PFSK-1 (cell line): ENCODE measurements at regions not wholly inside any gene's neighbourhood (a gene's known extent, or its start where the extent isn't known, plus 50 kb on each side); places are given as distances from the start of the nearest gene placed in this dataset.

Experiments
- POLR2AphosphoS5 ChIP-seq: IDR thresholded peaks from 2 replicates; pipeline ENCODE4 v1.6.1; 2012; ENCODE audit warnings: low read depth, mild to moderate bottlenecking, control low read depth, low read length, moderate library complexity
- TAF1 ChIP-seq: IDR thresholded peaks from 2 replicates; pipeline ENCODE4 v1.6.1; 2012; ENCODE audit warnings: low read length, control low read depth, borderline replicate concordance; ENCODE audit not compliant: insufficient read depth

DNA sequence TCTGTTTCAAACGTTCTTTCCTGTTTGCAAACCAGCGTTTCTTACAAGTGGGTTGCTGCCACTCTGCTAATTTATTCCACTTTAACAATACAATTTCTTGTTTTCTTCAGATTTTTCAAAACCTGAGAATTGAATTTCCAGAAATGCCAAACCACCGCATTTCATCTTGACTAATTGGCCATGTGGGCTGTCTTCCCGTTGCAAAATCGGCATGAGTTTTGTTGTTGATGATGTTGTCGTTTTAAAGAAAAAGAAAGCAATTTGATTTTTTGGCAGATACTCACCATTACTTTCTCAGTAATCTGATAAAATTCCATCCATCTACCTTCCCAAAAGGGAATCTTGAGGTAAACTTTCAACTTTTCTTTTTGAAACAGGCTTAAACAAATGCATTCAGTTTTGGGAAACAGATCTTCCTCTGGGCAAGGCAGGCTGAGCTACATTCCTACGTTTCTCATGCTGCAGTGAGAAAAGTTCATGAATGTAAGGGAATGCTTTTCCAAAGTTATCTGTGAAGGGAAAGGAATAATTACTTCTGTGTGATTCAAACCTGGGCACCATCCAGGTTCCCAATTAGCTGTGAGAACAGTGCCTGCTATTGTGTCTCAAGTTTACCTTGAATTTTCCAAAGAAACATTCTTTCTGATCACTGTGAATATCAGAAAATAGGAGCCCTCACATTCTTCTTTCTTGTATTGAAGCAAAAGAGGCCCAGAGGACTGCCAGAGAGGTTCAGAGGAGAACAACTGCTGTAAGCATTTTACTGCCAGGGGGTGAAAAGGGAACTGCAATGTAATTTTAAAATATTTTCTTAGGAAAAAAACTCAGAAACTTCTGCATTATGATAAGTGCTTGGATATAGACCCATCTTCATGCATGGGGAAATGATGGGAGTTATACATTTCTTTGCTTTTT lies 100.7 kb upstream of the TUT7 start:
- TF ChIP-seq POLR2AphosphoS5 (no peak), TAF1 (no peak)
